Cardiac fibroblast (primary cell): ENCODE measurements at regions not wholly inside any gene's neighbourhood (a gene's known extent, or its start where the extent isn't known, plus 50 kb on each side); places are given as distances from the start of the nearest gene placed in this dataset.

Experiments used
- DNase-seq, 2 donors: peaks; one replicate each; pipeline versions ENCODE4 v3.0.0 to v3.0.0-alpha.2; 2010; ENCODE audit warnings: low read depth in 2 of 2
- H3K4me3 ChIP-seq, 2 donors: replicated peaks in 1 of 2; 1 replicate in 1 of 2; 2 replicates in 1 of 2; pipeline ENCODE4 v1.5.1; 2011; ENCODE audit warnings: low read depth in 2 of 2, low read length in 2 of 2, mild to moderate bottlenecking in 2 of 2, moderate library complexity in 1 of 2
- TF ChIP-seq, protein P1 (sequence below): IDR thresholded peaks from one replicate; pipeline ENCODE4 v1.5.1; 2011; ENCODE audit warnings: low read depth, mild to moderate bottlenecking, low read length, inconsistent platforms

DNA sequence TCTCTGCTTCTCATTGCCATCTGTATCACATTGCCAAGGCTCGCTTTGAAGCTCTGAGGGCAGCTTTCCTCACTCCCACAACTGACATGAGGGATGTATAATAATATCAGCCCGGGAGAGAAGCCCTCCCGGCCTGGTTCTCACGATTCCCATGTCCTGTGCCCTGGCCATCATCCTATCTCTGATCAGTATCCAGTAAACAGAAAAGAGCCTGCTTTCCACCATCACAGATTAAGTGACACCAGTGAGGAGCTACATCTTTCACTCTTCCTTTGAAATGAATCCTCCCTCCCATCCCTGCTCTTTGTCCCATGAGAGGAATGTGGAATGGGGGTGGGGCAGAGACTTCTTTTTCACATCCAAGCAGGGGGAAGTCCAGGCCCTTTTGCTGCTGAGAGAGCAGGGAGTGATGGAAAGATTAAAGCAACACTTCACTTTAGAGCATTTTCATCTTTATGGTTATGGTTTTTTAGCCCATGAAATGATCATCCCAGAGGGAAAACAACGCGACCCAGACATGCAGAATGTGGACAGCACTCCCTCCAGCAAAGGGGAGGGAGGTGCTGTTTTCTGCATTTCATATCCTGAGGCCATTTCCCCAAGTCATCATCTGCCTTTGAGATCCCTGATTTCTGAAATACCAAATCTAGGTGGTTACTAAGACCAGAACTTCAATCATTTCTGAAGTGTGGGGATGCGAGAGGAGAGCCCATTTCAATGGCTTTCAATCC lies 84.6 kb upstream of the LYZL1 start:
- no peak overlapping the region for H3K4me3 ChIP-seq
- TF ChIP-seq, protein P1, sequence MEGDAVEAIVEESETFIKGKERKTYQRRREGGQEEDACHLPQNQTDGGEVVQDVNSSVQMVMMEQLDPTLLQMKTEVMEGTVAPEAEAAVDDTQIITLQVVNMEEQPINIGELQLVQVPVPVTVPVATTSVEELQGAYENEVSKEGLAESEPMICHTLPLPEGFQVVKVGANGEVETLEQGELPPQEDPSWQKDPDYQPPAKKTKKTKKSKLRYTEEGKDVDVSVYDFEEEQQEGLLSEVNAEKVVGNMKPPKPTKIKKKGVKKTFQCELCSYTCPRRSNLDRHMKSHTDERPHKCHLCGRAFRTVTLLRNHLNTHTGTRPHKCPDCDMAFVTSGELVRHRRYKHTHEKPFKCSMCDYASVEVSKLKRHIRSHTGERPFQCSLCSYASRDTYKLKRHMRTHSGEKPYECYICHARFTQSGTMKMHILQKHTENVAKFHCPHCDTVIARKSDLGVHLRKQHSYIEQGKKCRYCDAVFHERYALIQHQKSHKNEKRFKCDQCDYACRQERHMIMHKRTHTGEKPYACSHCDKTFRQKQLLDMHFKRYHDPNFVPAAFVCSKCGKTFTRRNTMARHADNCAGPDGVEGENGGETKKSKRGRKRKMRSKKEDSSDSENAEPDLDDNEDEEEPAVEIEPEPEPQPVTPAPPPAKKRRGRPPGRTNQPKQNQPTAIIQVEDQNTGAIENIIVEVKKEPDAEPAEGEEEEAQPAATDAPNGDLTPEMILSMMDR = no peak
- DNase-seq = no peak

DNA sequence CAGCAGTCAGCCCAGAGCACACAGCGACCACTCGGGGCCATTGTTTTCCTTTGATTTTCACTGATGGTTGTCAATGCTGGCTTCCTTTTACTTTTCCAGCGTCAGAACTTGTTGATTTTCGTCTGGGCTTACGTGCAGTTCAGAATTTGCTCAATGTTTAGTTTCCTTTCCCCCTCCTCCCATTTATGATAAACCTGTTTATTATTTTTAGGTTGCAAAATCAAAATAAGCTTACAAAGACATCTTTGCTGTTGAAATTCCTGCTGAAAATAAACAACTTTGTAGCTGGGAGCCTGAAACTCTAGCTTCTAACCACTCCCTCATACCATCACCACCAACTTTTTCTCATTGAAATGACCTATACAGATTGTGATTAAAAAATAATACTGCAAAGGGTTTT lies 83.1 kb upstream of the LYZL1 start:
- TF ChIP-seq, protein P1 = no peak

DNA sequence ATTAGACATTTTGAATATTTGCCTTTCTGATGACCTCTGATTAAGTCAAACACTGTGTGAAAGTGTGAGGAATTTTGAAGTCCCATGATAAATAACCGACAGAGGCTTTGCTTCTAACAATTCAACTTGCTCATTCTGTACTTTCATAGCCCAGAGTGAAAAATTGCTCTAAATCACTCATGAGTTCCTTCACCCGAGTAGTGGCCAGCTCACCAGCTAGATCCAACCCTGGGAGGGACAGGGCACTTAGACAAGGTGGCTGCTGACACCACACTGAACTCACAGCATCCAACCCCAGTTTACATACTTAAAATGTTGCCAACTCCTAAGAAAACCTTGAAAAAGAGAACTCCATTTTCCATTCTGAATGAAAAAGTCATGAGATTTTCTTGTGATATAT lies 80.0 kb upstream of the LYZL1 start:
- H3K4me3 ChIP-seq = no peak overlapping the region
- DNase-seq = no peak
- TF ChIP-seq, protein P1 = no peak

More for the DNA sequence above, 83.1 kb upstream of the LYZL1 start:
- H3K4me3 ChIP-seq = no peak overlapping the region
- DNase-seq = no peak

DNA sequence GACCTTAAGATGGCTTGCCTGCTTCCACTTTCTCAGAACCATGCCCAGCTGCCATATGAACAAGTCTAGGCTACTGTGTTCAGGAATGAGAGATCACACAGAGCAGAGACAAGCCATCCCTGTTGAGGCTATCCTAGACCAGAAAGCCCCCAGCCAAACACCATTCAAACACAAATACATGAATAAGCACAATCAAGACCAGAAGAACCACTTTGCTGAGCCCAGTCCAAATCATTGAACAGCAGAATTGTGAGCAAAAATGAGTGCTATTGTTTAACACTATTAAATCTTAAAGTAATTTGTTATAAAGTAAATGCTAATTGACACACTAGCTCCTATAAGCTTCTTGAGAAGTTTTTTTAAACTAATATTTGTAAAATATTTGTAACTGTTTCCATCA lies 79.0 kb upstream of the LYZL1 start:
- DNase-seq = no peak
- no peak overlapping the region for H3K4me3 ChIP-seq
- TF ChIP-seq, protein P1 = no peak

DNA sequence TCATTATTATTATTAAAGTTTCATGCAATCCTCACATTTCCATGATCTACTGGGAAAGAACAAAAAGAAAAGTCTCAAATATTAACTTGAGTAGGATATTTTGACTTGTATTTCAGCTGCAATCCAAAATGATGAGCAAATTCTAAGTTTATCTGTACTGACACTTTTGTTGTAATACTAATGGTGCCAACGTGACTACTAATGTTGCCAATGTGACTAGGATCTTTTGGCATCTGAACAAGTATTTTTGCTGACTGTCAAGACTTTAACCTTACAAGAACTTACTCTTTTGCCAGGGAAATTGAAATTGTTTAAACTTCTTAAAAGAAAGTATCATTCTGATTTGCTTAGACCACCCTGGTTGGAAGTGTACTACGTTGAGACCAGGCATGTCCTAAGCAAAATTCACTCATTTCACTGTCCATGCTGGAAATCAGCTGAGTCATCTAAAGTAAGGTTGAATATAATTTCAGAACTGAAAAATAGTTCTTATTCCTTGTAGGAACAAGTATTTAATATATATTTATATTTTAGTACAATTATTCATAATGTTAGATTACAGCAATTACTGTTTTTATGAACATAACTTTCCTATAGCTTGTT lies 78.5 kb upstream of the LYZL1 start:
- peak; percentile 4 to 48 for DNase-seq
- no peak overlapping the region for H3K4me3 ChIP-seq
- TF ChIP-seq, protein P1 = no peak

DNA sequence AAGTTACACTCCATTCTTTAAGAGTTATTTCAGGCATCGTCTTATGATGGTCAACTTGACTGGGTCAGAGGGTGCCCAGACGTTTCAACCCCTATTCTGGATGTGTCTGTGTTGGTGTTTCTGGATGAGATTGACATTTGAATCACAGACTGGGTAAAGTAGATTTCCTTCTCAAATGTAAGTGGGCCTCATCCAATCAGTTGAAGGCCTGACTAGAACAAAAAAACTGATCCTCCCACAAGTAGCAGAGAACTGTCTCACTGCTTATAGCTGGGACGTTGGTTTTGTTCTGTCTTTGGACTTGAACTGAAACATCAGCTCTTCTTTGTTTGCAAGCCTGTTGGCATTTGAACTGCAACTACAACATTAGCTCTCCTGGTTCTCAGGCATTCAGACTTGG lies 76.3 kb upstream of the LYZL1 start:
- DNase-seq = no peak
- no peak overlapping the region for H3K4me3 ChIP-seq
- TF ChIP-seq, protein P1 = no peak
